GM21390 (cell line): ENCODE measurements at regions not wholly inside any gene's neighbourhood (a gene's known extent, or its start where the extent isn't known, plus 50 kb on each side); places are given as distances from the start of the nearest gene placed in this dataset.
"Not testable (repeated sequence)": the region's sequence is repeated elsewhere in the genome, so short reads cannot be mapped to it uniquely, and the experiment has no call there.

Source experiments
- ATAC-seq: cut with Tn5 transposase; IDR thresholded peaks from one replicate; pipeline ENCODE4 v1.9.1; 2021; ENCODE audit not compliant: unreplicated experiment

GRCh38 chr13:54004026-54004699, 975.5 kb downstream of the OLFM4 start:
- no peak for ATAC-seq

- no peak for ATAC-seq
Observed at GRCh38 chr13:54016542-54016941, 987.9 kb downstream of the OLFM4 start.

GRCh38 chr13:54018485-54018884, 989.9 kb downstream of the OLFM4 start:
- no peak for ATAC-seq

GRCh38 chr13:54029226-54029625, 1000.6 kb downstream of the OLFM4 start:
- ATAC-seq = peak; percentile 99

GRCh38 chr13:54029720-54030119, 1001.1 kb downstream of the OLFM4 start:
- ATAC-seq = no peak

GRCh38 chr13:54033323-54033861, 1004.8 kb downstream of the OLFM4 start:
- no peak for ATAC-seq

GRCh38 chr13:54034047-54034446, 1005.4 kb downstream of the OLFM4 start:
- ATAC-seq = no peak

GRCh38 chr13:54057416-54057815, 1028.8 kb downstream of the OLFM4 start:
- not testable (repeated sequence) for ATAC-seq

GRCh38 chr13:54069958-54070357, 1041.3 kb downstream of the OLFM4 start:
- not testable (repeated sequence) for ATAC-seq

- ATAC-seq = no peak
Observed at GRCh38 chr13:54077569-54077968, 1049.0 kb downstream of the OLFM4 start.

GRCh38 chr13:54078271-54078870, 1049.8 kb downstream of the OLFM4 start:
- no peak for ATAC-seq

- ATAC-seq = not testable (repeated sequence)
Observed at GRCh38 chr13:54082309-54082708, 1053.7 kb downstream of the OLFM4 start.

- no peak for ATAC-seq
Observed at GRCh38 chr13:54091884-54092283, 1063.3 kb downstream of the OLFM4 start.

GRCh38 chr13:54092686-54093085, 1064.1 kb downstream of the OLFM4 start:
- no peak for ATAC-seq

- no peak for ATAC-seq
Observed at GRCh38 chr13:54110597-54110996, 1082.0 kb downstream of the OLFM4 start.

- no peak for ATAC-seq
Observed at GRCh38 chr13:54124700-54125099, 1096.1 kb downstream of the OLFM4 start.

- not testable (repeated sequence) for ATAC-seq
Observed at GRCh38 chr13:54130931-54131330, 1102.3 kb downstream of the OLFM4 start.

- ATAC-seq = not testable (repeated sequence)
Observed at GRCh38 chr13:54131433-54131832, 1102.8 kb downstream of the OLFM4 start.

GRCh38 chr13:54132127-54132526, 1103.5 kb downstream of the OLFM4 start:
- not testable (repeated sequence) for ATAC-seq

- not testable (repeated sequence) for ATAC-seq
Observed at GRCh38 chr13:54132720-54133119, 1104.1 kb downstream of the OLFM4 start.

GRCh38 chr13:54133746-54134145, 1105.1 kb downstream of the OLFM4 start:
- no peak for ATAC-seq

- ATAC-seq = no peak
Observed at GRCh38 chr13:54144828-54145227, 1116.2 kb downstream of the OLFM4 start.
